Hematopoietic multipotent progenitor cell treated with erythropoietin and hydrocortisone succinate and interleukin-3 and kit ligand, for 15 days (in vitro differentiated cells): ENCODE measurements at regions not wholly inside any gene's neighbourhood (a gene's known extent, or its start where the extent isn't known, plus 50 kb on each side); places are given as distances from the start of the nearest gene placed in this dataset.

Experiments
- DNase-seq: peaks from one replicate; pipeline ENCODE4 v3.0.0-alpha.2; 2015; ENCODE audit warnings: low spot score

DNA sequence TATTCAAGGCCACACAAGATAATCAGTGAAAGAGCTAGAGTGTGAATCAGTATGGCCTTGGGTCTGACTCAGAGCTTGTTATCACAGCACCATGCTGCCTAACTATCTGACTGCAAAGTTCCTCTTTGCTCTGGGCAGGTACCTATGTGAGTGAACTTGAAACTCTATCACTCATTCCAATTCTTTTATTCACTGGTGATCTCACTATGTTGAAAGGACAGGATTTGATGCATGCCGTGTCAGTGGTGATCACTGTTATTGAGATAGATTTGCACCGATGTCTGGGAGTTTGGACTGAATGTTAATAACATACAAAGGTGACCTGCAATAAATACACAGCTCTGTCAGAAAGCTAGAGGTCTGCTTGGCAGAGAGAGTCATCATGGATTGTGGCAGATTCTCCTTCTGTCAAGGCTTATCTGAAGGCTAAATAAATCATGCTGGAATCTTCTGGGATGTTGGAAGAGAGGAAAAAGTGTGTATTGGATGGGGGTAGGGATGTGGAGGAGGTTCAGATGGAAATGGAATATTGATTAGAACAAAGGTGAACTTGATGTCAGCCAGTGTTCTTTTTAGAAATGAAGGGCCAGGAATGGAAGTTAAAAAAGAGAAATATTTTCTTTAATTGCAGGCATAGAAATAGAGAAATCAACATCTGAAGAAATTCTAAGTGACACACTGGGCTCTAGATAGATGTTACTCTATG, 91.8 kb upstream of the TNC start:
- no peak for DNase-seq

DNA sequence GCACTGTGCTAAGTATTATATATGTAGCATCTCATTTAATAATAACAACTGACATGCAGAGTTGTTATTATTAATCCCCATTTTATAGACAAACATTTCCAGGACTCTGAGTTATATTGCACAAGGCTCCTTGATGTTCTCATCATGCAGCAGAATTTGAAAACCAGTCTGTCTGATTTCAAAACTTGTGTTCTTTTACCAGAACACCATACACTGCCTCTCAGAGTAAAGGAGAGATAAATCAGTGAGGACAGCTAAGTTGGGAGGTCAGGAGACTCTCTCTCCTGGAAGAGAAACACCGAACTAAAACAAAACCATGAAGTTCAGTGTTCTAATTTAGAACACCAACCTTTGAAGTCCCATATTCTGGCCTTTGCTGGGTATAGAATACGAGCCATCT, 92.7 kb upstream of the TNC start:
- DNase-seq: no peak

DNA sequence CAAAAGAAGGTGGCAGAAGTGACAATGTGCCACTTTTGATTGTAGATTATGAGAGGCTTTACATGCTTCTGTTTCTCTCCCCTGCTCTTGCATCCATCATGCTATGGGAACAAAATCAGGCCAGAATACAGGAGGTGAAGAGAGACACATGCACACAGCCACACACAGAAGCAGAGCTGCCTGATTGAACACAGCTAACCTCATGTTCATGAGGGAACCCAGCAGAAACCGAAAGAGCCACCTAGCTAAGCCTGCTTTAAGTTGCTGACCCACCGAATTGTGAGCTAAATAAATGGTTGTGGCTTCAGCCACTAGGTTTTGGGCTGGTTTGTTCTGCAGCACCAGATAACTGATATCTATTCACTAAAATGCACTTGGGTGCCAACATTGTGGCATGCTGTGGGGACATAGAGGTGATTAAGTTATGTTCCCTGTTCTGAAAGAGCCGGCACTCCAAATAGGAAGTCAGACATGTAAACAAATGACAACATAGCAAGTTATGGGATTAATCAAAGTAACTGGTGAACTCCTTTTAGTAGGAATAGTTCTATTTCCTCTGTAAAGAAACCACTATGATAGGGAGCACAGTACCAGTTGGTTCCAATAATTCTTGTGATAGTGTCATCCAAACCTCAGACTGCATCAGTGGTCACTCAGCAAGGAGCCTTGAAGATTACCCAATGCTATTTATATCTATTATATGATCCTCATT, 93.6 kb upstream of the TNC start:
- DNase-seq: no peak

DNA sequence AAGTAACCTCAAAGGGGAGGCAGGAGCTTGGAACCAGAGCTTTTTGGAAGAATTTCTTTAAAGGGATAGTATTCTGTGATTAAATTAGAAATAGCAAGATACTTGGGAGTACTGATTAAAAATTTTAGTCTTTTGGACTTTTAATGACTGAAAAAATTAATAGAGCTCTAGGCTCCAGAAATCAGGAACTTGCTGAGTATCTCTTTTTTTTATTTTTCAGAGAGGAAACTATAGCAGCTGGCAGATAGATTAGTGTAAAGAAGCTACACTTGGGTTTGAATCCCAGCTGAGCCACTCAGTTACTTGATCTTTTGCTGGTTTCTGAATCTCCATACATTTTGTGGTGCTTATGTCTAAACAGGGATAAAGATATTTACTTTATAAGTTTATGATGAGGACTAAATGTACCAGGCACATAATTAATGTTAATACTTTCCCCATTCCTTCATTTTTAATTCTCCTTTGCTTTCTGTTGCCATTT, 94.2 kb upstream of the TNC start:
- no peak for DNase-seq

DNA sequence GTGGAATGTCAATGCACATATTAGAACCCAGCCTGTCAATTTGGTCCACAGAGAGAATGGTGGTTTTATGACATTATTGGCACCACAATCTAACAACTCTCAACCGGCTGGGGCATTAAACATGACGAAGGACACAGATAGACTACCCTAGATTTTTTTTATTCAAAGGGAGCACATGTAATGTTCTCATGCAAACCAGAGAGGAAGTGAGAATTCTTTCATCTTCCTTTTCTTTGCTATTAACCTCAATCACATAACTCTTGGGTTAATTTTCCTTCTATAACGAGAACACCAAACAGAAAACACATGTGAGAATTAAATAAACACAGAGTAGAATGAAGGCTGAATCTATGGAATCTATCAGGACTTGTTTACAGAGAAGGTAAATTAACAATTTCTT, 94.9 kb upstream of the TNC start:
- DNase-seq: no peak

DNA sequence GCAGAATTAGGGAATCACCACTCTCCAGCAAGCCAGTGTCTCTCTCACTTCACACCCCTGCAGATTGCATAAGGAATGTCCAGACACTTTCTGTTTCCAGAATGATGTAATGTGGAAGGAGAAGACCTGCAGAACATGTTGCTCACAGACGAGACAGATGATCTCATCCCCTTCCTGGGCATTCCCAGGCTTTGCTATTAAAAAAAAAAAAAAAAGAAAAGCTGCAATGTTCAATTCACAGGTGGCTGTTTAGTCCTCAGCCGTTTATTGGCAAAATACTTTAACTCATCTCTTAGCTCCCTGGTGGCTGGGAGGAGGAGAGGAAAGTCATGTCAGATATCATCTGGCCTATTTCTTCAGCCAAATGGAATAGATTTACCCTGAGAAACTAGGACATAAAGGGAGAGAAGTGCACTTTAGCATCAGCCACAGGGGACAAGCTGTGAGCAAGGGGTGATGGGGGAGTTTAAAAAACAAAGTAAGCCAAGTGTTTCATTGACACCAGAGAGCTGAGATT, 95.9 kb upstream of the TNC start:
- no peak for DNase-seq

DNA sequence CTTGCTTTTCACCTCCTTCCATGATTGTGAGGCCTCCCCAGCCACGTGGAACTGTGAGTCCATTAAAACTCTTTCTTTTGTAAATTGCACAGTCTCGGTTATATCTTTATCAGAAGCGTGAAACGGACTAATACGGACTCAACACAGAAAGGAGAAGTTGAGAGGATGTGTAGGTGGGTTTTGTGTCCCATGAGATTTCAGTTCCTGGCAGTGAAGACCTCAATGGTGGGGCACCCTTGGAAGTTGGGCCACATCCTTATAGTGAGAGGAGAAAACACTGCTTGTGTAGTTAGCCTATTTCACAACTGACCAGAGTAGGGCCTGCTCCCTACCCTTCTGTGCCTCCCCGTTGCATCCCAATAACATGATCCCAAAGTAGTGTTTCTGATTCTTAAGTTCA, 98.9 kb upstream of the TNC start:
- no peak for DNase-seq

- no peak for DNase-seq
Measured at GRCh38 chr9:115220319-115221005, 102.5 kb upstream of the TNC start.

DNA sequence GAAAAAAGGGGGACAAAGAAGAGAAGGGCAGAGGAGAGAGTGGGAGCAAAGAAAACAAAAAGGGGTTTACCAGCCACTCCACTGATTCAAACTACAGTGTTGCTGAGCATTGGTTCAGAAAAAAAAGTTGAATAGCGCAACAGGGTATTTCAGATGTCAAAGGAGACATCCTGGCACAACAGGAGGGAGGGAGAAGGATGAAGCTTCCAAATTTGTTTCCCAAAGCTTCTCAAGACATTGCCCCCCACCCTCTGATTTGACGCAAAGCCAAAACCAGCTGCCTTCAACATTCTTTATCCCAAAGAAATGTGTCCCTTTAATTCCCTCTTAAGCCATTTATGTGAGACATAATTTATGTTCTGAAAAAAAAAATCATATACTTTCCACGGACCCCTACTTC, 105.5 kb upstream of the TNC start:
- DNase-seq: no peak

- DNase-seq: no peak
Measured at GRCh38 chr9:115225459-115226116, 107.6 kb upstream of the TNC start.

DNA sequence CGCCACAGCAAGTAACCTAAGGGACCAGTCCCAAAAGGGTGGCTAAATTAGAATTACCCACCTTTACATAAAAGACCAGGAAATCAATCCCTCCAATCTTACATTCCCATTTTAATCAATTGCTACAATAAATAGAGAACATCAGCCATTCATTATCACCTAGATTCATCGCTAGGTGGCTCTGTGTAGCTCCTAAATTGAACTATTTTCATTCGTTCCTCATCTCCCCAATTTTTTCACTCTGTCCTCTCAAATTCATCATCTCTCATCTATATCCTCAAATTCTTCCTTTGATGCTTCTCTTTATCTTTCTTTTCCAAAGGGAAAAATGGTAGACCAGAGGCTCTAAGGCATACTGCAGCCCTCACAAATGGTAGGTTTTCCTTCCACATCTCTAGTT, 108.2 kb upstream of the TNC start:
- no peak for DNase-seq

DNA sequence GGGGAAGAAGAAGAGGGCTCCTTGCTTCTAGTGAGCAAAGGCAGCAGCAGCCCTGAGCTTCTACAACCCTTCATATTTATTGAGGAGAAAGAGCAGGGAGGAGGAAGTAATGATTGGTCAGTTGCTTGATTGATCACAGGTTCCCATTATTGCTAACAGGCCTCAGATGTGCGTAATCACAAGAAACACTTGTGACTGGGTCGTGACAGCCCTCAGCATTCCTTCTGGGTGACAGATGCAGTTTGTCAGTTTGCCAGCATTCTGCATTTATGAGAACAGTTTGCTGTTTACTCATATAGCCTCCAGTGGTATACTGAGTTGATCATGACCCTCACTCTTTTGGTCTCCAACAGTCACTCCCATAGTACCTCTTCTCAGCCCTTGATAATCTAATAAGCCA, 111.5 kb upstream of the TNC start:
- DNase-seq: no peak

- no peak for DNase-seq
Measured at GRCh38 chr9:115230924-115231515, 113.1 kb upstream of the TNC start.

- no peak for DNase-seq
Measured at GRCh38 chr9:115232181-115232774, 114.3 kb upstream of the TNC start.

- DNase-seq: no peak
Measured at GRCh38 chr9:115234094-115234493, 116.1 kb upstream of the TNC start.

- DNase-seq: no peak
Measured at GRCh38 chr9:115235221-115235620, 117.3 kb upstream of the TNC start.

- no peak for DNase-seq
Measured at GRCh38 chr9:115237385-115237998, 119.5 kb upstream of the TNC start.

DNA sequence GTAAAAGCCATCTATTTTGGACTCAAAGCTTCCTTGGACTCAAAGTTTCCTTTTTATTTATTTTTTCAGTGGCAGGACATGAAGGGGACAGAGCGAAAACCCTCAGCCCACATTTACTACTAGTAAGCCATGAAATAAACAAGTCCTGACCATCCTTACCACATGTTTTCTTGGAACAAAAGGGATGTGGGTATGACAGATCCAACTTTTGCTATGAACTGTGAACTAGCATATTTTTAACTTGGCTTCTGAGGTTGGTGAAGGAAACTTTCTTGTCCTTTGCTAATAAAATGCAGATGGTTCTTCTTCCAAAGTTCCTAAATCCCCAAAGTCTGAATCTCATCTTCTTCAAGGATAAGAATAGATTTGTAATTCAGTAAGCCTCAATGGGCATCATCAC, 122.7 kb upstream of the TNC start:
- DNase-seq: no peak

DNA sequence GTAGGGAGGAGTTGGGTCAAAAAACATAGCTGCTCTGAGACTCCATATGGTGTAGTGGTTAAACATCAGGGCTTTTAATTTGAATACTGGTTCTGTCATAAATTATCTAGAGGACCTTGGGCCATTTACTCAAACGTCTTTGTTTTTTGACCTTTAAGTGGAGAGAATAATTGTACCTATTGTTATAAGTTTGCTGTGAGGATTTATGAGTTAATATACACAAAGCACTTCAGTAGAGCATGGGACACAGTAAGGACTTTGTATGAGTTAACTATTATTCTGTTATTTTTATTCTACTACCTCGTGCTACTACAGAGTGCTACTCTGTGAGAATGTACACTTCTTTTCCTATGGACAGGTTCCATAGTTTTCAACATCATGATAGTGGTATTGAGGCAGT, 123.7 kb upstream of the TNC start:
- no peak for DNase-seq

GRCh38 chr9:115249488-115249887, 131.5 kb upstream of the TNC start:
- DNase-seq: no peak

DNA sequence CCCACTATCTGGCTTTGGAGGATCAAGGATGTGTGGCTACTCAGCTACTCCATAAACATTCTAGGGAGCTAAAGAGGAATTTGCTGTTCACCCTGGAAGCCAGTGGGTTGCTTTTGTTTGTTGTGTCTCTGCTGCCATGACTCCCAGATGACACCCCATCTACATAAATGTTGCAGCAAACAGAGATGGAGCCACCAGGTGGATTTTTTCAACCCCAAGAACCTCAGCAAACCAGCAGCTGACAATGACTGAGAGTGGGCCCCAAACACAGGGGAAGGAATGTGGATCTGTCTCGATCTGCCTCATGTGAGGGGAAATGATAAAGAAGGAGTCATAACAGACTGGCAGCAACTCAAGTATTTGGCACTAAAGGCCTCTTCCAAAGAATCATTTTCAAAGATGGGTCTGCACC, 132.7 kb upstream of the TNC start:
- DNase-seq: no peak
